ENCODE measurements at regions not wholly inside any gene's neighbourhood (a gene's known extent, or its start where the extent isn't known, plus 50 kb on each side); places are given as distances from the start of the nearest gene placed in this dataset.

DNA sequence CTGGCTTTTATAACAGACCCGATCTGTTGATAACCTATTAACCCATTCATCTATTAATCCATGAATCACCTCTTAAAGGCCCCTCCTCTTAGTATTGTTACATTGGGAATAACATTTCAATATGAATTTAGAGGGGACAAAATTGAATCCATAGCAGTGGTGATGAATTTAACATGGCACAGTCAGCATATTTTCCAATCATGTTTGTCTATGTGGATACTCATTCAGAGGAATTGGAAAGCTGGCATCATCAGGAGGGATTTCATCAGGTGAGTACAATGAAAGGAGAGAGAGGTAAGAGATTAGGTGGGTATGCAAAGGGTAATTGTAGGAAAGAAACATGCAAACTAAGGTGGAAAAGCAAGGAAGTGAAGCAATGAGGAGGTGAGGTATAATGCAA is 59.6 kb upstream of the FOXN2 start:
- DNase-seq (ENCODE audit: low read depth), result no peak

DNA sequence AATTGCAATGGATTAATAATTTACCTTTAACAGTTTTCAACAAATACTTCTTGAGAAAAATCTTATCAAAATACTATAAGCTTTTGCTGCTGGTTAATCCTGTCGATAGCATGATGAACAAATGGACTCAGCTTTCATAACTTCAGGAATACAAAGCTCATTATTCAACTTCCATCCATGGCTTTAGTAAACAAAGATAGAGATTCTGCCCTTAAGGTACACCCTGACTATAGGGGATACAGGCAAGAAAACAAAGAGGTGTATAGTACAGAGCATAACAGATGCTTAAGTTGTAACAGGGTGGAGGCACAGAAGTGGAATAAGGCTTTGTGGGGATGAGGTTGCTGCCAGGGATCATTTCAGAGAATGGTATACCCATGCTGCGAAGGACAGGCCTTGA is 57.0 kb upstream of the FOXN2 start:
- DNase-seq (ENCODE audit: low read depth), result no peak

DNA sequence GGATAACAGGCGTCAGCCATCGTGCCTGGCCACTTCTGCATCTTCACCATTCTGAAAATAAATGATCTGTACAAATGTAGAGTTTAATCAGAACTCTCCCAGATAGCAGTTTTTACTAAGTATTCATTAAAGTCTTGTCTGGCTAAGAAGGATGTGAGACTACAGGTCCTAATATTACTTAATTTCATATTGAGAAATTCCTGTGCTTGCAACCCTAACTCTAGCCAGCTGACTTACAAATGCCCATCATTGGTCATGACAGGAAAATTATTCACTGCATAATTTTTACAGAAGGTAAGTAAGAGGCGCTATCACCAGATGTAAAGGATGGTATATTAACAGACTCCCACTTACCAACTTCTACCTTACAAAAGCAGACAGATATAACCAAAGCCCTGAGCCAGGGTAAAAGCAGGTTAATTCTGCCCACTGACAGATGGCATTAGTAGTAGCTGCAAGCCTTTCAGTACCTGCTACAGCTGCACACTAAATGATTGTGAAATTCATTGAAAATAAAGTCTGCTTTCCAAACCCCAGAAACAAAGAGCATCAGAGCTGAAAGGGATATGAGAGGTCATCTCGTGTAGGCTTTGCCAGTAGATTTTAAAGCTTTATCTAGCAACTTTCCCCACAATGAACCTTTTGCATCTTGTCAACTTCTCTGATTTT is 55.9 kb upstream of the FOXN2 start:
- DNase-seq (ENCODE audit: low read depth), result no peak

DNA sequence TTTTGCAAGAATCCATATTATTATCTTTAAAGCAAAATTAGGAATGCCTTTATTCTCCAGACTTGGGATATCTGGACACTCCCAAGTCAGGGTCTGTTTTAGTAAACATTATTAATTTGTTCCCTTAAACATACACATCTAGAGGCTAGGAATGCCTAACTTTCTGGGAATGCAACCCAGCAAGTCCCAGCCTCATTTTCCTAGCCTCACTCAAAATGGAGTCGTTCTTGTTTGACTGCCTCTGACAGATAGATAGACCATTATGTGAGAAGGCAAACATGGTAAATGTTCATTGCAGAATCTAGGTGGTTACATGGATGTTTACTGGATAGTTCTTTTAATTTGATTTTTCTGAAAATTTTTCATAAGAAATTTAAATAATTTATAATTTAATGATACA is 54.7 kb upstream of the FOXN2 start:
- DNase-seq (ENCODE audit: low read depth), result no peak

DNA sequence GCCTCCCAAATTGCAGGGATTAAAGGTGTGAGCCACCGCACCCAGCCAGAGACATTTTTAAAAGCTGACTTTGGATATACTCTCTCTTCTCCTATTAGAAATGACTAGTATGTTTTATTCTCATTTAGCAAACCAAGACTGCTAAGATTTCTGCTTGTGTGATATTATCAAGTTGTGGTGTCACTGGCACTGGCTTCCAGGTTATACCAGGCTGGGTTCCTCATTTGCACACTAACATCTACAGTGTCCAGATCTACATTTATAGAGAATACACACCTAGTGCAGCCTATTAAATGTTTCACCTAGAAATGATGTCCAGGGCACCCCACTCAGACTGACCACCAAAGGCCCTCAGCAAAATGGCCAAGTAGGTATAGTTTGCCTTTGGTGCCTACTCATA is 49.9 kb upstream of the FOXN2 start:
- DNase-seq (ENCODE audit: low read depth), result no peak
